LNCAP (cell line): ENCODE measurements at regions not wholly inside any gene's neighbourhood (a gene's known extent, or its start where the extent isn't known, plus 50 kb on each side); places are given as distances from the start of the nearest gene placed in this dataset.

Source experiments
- CTCF ChIP-seq: fragments of 450-650 bp; IDR thresholded peaks from 2 replicates; pipeline ENCODE4 v1.5.1; 2017; ENCODE audit warnings: mild to moderate bottlenecking

- no peak for TF ChIP-seq CTCF
Measured at GRCh38 chr1:199336745-199337640, 690.5 kb upstream of the NR5A2 start.

- no peak for TF ChIP-seq CTCF
Measured at GRCh38 chr1:199338760-199339159, 688.8 kb upstream of the NR5A2 start.

GRCh38 chr1:199352351-199352750, 675.2 kb upstream of the NR5A2 start:
- TF ChIP-seq CTCF = no peak

GRCh38 chr1:199353906-199354305, 673.6 kb upstream of the NR5A2 start:
- no peak for TF ChIP-seq CTCF

GRCh38 chr1:199356561-199356960, 670.9 kb upstream of the NR5A2 start:
- no peak for TF ChIP-seq CTCF

- TF ChIP-seq CTCF = no peak
Measured at GRCh38 chr1:199357599-199357998, 669.9 kb upstream of the NR5A2 start.

GRCh38 chr1:199362996-199363395, 664.5 kb upstream of the NR5A2 start:
- TF ChIP-seq CTCF = no peak
